ENCODE measurements at regions not wholly inside any gene's neighbourhood (a gene's known extent, or its start where the extent isn't known, plus 50 kb on each side); places are given as distances from the start of the nearest gene placed in this dataset.

DNA sequence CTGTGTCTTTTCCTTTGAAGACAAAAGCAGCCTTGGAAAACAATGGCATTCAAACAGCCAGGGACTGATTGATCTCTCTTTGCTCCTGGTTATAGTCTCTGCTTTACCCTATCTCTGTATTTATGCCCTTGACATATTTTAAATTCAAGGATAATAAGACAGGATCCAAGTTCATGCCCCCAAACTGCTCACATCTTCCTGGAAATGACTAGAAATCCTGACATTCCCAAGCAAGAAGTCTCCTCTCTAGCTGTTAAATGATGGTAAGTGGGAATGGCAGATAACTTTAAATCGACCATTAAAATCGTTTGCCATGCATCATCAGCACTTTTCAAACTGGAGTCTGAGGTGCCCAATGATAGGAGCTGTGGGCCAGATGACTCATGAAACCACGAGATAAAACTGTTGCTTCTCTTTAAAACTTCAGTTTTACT, 435.6 kb downstream of the FOXO1 start:
- no peak for ATAC-seq

DNA sequence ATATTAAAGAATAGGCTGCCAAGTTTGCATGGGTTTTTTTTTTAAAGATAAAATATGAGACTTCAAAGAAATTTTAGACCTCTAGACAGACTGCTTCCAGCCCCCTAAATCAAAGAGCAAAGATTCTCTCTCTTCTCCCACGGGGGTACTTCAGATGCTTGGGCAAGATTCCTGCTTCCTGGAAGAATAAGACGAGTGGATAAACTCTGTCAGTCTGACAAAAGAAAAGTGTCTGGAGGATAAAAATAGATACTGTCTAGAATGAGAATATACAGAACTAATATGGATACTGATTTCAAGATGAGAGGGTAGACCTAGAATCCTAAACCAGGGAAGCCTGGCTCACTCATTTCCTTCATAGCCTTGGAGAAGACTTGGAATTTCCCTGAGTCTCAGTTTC, 435.1 kb downstream of the FOXO1 start:
- no peak for ATAC-seq

GRCh38 chr13:40231751-40232150, 434.7 kb downstream of the FOXO1 start:
- no peak for ATAC-seq

DNA sequence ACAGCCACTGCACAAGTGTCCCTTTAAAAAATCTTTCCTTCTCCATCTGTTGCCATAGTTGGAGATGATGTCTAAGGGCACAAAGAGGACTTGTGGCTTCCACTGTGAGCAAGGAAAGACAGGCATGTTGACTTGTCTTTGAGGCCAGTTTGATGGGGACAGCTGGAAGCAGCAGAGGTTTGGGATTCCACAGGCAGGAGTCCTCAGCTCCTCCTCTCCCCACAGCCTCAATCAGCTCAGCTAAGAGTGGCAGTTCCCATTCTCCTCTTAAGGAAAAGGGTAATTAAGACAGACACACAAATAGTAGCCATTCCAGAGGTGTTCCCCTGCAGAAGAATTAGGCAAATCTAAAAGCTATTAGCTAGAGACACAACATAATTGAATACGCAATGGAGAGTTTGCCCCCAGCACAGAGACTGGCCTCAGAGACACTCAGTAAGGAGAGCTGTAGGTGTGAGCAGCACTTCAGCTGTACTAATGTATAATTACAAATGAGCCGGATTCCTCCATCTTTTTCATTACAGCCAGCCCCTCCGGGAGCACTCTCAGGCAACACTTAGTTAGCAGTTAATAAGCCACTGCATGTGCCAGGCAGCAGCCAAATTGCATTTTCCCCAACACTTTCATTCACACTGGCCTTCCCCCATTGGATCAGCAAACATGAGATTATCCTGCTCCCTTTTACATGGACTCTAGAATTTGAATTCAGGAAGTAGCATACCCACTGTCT, 434.0 kb downstream of the FOXO1 start:
- ATAC-seq: no peak

DNA sequence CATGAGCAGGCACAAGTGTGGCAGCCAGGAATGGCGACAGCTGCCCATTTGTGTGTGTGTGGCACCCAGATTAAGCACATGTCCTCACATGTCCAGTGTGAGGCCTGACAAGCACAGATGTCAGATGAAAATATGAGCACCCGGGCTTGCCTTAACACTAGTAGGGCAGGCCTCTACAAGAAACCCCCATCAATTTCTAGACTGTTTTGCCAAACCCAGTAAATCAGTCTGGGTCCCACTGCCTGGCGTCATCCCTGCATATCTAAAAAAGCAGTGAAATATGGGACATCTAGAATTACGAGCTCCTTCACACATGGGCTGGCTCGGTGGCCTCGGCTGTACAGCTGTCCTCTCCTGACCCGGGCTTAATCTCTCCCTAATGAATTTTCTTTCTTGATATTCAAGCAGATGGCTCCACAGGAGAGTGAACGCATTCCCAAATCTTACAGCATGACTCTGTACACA, 432.7 kb downstream of the FOXO1 start:
- ATAC-seq: peak; percentile 78

- no peak for ATAC-seq
These were observed 431.2 kb downstream of the FOXO1 start for GRCh38 chr13:40235160-40235796.

DNA sequence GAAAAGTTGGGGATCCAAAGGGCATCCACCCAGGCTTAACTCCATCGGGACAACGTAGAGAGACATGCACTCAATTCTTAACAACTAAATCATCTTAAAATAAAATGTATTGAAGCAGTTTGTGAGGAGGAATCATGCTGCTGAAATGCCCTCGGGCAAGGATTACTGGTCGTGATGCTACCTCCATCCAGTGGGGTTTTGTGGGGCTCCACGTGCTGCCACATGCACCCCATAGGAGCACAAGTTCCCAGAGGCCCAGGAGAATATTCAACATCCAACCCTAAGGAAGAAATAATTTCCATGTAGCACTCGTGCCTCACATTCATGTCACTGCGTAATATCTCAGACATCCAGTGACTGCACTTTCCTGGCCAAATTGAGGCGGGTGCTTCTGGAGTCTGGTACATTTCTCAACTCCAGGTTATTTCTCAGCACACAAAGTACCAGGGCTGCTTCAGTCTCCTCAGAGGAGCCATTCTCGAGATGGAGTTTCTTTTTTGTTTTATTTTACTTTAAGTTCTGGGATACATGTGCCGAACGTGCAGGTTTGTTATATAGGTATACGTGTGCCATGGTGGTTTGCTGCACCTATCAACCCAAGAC, 429.8 kb downstream of the FOXO1 start:
- ATAC-seq: no peak

DNA sequence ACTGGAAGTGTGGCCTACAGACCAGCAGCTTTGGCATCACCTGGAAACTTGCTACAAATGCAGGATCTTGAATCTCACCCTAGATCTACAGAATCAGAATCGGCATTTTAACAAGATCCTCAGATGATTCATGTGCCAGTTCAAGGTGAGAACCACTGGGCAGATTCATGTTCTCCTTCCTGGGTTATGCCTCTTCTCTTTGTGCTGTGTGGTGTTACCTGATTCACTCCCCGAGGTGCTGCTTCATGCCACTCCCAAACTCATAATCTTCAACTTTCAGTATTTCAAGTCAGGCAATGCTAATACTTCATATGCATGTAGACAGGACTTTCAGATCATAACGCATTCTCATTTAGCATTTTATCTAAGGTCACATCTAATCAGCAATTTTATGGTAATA, 427.7 kb downstream of the FOXO1 start:
- peak; percentile 79 for ATAC-seq

- ATAC-seq: peak; percentile 50
These were observed 426.1 kb downstream of the FOXO1 start for GRCh38 chr13:40240293-40240692.

DNA sequence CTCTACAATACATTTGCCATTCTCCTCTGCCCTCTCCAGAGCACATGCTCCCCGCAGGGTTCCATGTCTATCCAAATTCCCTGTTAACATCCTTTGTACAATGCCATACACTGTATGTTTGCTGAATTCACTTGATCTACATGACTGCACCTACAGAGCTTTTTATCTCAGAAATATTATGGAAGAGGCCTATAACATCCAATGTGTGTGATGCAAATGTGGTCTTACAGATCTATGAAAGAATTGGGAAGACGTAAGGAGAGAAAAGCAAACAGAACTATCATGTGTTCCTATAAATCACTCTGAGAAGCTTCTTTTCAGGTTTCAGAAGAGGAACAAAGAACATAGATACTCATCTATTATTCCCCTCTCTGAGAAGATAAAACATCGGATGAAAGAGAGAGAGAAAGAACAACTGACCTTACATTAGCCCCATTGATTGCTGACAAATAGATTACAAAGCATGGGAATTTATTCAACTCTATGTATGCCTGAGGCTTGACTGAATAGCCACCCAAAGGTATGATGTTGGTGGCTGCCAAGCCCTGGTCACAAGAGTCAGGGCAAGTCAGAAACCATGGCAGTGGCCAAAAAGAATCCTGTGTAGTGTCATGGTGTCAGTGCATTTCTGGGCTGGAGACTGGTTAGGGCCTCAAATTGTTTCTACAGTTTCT, 425.2 kb downstream of the FOXO1 start:
- no peak for ATAC-seq

DNA sequence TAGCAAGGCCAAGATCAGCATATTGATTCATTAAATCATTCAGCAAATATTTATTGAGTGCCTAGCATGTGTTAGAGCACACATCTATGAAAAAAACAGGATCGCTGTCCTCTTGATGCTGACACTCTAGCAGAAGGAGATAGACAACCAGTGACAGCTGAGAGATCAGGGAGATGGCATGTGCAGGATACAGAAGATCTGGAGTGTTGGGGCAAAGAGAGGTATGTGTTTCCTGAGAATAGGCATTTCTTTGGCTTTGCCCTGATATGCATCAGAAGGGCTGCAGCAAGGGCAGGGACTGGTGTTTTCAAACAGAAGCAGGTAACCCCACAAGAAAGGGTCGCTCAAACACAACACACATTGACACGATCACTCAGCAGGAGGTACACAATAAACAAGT, 423.4 kb downstream of the FOXO1 start:
- ATAC-seq: no peak

GRCh38 chr13:40243982-40244381, 422.5 kb downstream of the FOXO1 start:
- ATAC-seq: no peak

- no peak for ATAC-seq
These were observed 420.9 kb downstream of the FOXO1 start for GRCh38 chr13:40245567-40245966.

DNA sequence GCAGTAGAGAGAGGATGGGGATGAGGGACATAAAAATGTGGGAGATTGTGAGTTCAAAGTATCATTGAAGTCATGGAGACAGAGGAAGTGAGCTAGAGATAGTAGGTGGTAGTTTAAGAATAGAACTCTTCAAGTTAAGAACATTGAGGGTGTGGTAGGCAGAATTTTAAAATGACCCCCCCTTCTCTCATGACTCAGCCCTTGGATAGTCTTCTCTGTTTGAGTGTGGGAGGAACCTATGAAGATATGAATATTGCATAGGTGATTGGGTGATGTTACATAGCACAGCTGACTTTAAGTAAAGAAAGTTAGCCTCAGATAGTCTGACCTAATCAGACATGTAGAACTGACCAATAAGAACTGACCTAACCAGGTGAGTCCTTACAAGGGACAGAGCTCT, 418.6 kb downstream of the FOXO1 start:
- ATAC-seq: peak; percentile 30

DNA sequence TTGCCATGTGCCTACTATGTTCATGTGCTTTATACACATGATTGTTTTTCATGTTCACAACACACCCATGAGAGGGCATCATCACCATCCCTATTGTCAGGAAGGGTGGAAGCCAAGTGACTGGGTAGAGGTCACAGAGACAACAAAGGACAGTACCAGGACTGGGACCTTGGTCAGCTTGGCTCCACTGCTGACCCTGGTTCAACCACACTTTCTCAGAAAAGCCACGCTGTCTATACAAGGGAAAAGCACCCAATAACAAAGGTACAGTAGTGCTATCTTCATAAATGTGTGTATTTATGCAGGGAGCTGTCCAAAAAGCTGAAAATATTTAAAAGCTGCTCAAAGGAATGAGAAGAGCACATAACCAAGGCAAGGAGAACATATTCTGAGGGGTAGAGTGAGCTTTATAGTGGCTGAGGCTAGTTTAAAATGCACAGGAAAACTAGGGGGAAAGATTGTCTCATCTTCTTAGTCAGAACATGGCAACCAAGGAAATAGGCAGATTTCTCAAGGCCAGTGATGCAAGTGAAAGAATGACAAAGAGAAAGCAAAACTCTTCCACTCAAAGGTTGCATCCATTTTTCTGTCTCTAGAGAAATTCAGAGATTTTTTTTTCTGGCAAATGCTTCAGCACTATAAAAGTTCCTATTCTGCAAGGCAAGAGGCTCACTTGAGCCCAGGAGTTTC, 415.0 kb downstream of the FOXO1 start:
- no peak for ATAC-seq

- peak; percentile 81 for ATAC-seq
These were observed 414.2 kb downstream of the FOXO1 start for GRCh38 chr13:40252241-40252640.

DNA sequence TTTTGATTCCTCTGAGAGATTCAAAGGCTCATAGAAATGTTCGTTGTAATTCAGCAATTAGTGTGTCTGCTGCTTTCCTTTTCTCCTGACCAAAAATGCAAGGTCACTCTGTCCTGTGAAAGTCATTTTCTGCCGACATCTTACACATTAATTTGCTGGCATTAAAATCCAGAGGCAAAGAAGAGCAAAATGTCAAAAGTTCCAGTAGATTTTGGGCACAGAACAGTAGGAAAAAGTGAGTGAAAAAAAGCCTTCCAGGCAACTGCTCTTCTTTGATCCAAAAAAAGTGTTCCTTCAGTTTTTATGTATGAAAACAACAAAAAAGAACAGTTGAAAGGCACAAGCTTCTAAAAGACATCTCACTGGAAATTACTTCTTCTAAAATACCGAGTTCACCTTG, 413.8 kb downstream of the FOXO1 start:
- no peak for ATAC-seq

DNA sequence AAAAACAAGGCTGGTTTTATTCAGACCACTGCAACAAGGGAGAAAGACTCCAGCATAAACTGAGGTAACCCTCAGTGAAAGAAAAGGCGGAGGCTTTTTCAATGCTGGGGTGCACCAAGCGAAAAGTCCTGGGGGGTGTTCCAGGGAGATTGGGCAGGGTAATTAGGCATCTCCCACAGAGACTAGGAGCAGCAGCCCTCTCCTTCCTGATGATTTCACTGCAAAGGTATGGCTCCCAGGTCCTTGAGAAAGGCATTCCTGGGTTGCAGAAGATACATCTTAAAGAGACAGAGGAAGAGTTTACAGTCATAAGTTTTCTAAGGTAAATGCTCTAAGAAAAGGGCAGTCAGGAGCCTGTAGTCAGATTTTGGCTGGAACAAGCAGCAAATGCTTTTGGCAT, 412.0 kb downstream of the FOXO1 start:
- no peak for ATAC-seq

DNA sequence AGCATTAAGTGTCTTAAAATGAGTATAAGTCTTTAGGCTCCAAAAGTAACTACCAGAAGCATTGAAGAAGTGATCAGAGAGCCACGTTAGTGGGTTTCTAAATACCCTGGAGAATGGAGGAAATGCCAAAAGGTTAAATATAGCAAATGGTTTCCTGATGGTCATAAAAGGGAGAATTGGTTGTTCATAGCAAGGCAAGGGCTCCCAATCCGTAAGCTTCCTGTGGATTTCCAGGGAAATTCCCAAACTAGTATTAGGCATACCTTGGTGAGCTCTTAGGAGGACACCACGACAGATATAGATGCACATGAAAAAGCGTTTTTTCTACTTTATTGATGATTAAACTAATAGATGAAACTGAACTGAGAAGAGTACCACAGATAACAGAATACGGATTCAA, 410.9 kb downstream of the FOXO1 start:
- no peak for ATAC-seq

- ATAC-seq: no peak
These were observed 406.5 kb downstream of the FOXO1 start for GRCh38 chr13:40259899-40260298.

DNA sequence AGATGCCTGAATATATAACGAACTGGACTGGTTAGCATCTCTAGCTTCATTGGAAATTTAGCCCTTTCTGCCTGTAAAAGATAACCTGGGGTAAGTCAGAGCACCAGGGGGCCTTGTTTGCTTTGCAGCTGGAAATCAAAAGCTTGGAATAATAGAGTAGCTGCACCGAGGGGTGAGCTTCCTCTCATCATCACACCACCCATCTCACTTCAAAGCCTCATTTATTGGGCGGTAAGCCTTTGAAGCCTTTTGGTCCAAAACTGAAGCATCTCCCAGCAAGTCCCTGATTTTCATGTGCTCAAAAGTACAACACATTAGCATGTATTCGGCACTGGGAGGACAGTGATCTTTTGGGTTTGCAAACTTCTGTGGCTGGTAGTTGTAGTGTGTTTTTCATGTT, 405.1 kb downstream of the FOXO1 start:
- ATAC-seq: no peak

DNA sequence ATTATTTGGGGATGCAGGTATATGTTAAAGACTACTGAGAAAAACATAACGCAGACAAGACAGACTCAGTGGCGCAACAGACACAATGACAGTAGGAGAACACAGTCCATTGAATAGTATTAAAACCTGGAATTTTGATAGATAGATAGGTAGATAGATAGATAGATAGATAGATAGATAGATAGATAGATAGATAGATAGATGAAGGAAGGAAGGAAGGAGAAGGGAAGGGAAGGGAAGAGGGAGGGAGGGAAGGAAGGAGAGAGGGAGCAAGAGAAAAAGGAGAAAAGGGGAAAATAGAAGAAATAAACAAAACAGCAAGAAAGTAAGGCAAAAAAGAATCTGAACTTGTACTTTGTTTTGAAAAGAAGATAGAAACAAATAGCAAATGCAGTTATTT, 404.5 kb downstream of the FOXO1 start:
- no peak for ATAC-seq

GRCh38 chr13:40269086-40269485, 397.4 kb downstream of the FOXO1 start:
- ATAC-seq: no peak

Measured in esophagus mucosa (tissue), 1 donor.